IMR-90 (cell line): ENCODE measurements at regions not wholly inside any gene's neighbourhood (a gene's known extent, or its start where the extent isn't known, plus 50 kb on each side); places are given as distances from the start of the nearest gene placed in this dataset.

ENCODE experiments used
- BHLHE40 ChIP-seq: fragments of 150-350 bp; IDR thresholded peaks from 2 replicates; pipeline ENCODE4 v1.6.1; 2016; ENCODE audit warnings: mild to moderate bottlenecking, low read depth, low read length
- CTCF ChIP-seq: conservative IDR thresholded peaks from 2 replicates; pipeline ENCODE4 v1.5.1; 2012; ENCODE audit warnings: mild to moderate bottlenecking, low read depth, low read length, improper control_type of control experiment
- ELK1 ChIP-seq: fragments of 150-350 bp; IDR thresholded peaks from 2 replicates; pipeline ENCODE4 v1.6.1; 2016; ENCODE audit warnings: low read depth, mild to moderate bottlenecking, low read length, moderate library complexity, borderline replicate concordance
- MAFK ChIP-seq: IDR thresholded peaks from 2 replicates; pipeline ENCODE4 v1.6.1; 2012; ENCODE audit warnings: low read depth, low read length, improper control_type of control experiment
- POLR2A ChIP-seq: IDR thresholded peaks from 2 replicates; pipeline ENCODE4 v1.6.1; 2012; ENCODE audit warnings: mild to moderate bottlenecking, low read depth, low read length
- RAD21 ChIP-seq: IDR thresholded peaks from 2 replicates; pipeline ENCODE4 v1.6.1; 2012; ENCODE audit warnings: low read length, improper control_type of control experiment
- SMC3 ChIP-seq: fragments of 150-350 bp; IDR thresholded peaks from 2 replicates; pipeline ENCODE4 v1.6.1; 2016; ENCODE audit warnings: low read depth, mild to moderate bottlenecking, antibody characterized with exemption, low read length, moderate library complexity

GRCh38 chr16:64417711-64418227 lies 704.1 kb downstream of the CDH11 start:
- no peak for TF ChIP-seq RAD21
- TF ChIP-seq CTCF: no peak
- TF ChIP-seq POLR2A: no peak
- TF ChIP-seq MAFK: no peak
- TF ChIP-seq SMC3: no peak
- TF ChIP-seq ELK1: no peak
- no peak for TF ChIP-seq BHLHE40
